ENCODE measurements at regions not wholly inside any gene's neighbourhood (a gene's known extent, or its start where the extent isn't known, plus 50 kb on each side); places are given as distances from the start of the nearest gene placed in this dataset.
A peak's percentile ranks its signal among the peaks of the same experiment; 100 is the strongest.

- Mint-ChIP-seq H3K27me3 (ENCODE audit: low read depth, unreplicated experiment) (no peaks in the 10 kb centered on the region), H3K9me3 (ENCODE audit: unreplicated experiment) (no peaks in the 10 kb centered on the region), H3K27ac (ENCODE audit: unreplicated experiment) (peak overlapping the region; percentile 86), H3K4me1 (ENCODE audit: low read depth, unreplicated experiment) (peaks cover 11% of the 10 kb centered on the region), H3K4me3 (ENCODE audit: unreplicated experiment) (peak overlapping the region; percentile 74), H3K36me3 (ENCODE audit: low read depth, unreplicated experiment) (no peaks in the 10 kb centered on the region)
- TF ChIP-seq CTCF (IDR thresholded peaks at IDR 0.05; ENCODE audit: insufficient read depth, low read depth, low read length) (no peak), EZH2 (IDR thresholded peaks at IDR 0.05; ENCODE audit: insufficient read depth, low read length) (no peak)
- Histone ChIP-seq H2AFZ (ENCODE audit: low read depth, low read length) (peak overlapping the region; percentile 51), H3K79me2 (ENCODE audit: insufficient read depth, low read length) (no peaks in the 10 kb centered on the region), H3K4me1 (ENCODE audit: insufficient read depth, low read length) (peaks cover 9% of the 10 kb centered on the region), H3K4me3 (ENCODE audit: insufficient read depth, low read depth, low read length) (no peak overlapping the region), H3K36me3 (ENCODE audit: insufficient read depth, low read length) (no peaks in the 10 kb centered on the region), H3K9me3 (ENCODE audit: insufficient read depth, low read depth, low read length) (no peaks in the 10 kb centered on the region), H3K27ac (ENCODE audit: low read depth, low read length) (no peak overlapping the region), H4K20me1 (ENCODE audit: insufficient read depth, low read length) (no peaks in the 10 kb centered on the region), H3K9ac (ENCODE audit: low read length) (no peak overlapping the region), H3K4me2 (ENCODE audit: low read length) (peak overlapping the region; percentile 54), H3K27me3 (ENCODE audit: insufficient read depth, low read length) (no peaks in the 10 kb centered on the region)
- no peak for FAIRE-seq
- peak; percentile 87 for DNase-seq (ENCODE audit: low read depth)
Observed at GRCh38 chr10:28984431-28984830, 304.4 kb upstream of the LYZL1 start.

GRCh38 chr10:28985137-28985885 lies 303.6 kb upstream of the LYZL1 start:
- Mint-ChIP-seq H3K4me1 (ENCODE audit: low read depth, unreplicated experiment) (peaks cover 14% of the 10 kb centered on the region), H3K27ac (ENCODE audit: unreplicated experiment) (peak overlapping the region; percentile 86), H3K27me3 (ENCODE audit: low read depth, unreplicated experiment) (no peaks in the 10 kb centered on the region), H3K9me3 (ENCODE audit: unreplicated experiment) (no peaks in the 10 kb centered on the region), H3K36me3 (ENCODE audit: low read depth, unreplicated experiment) (no peaks in the 10 kb centered on the region), H3K4me3 (ENCODE audit: unreplicated experiment) (no peak overlapping the region)
- FAIRE-seq (no peak), DNase-seq (ENCODE audit: low read depth) (no peak)
- H3K27me3 ChIP-seq (ENCODE audit: insufficient read depth, low read length): no peaks in the 10 kb centered on the region
- no peaks in the 10 kb centered on the region for H3K79me2 ChIP-seq (ENCODE audit: insufficient read depth, low read length)
- H3K9ac ChIP-seq (ENCODE audit: low read length): no peak overlapping the region
- H3K9me3 ChIP-seq (ENCODE audit: insufficient read depth, low read depth, low read length): no peaks in the 10 kb centered on the region
- H3K4me3 ChIP-seq (ENCODE audit: insufficient read depth, low read depth, low read length): no peak overlapping the region
- no peak overlapping the region for H2AFZ ChIP-seq (ENCODE audit: low read depth, low read length)
- H3K36me3 ChIP-seq (ENCODE audit: insufficient read depth, low read length): no peaks in the 10 kb centered on the region
- H3K4me1 ChIP-seq (ENCODE audit: insufficient read depth, low read length): peaks cover 9% of the 10 kb centered on the region
- TF ChIP-seq EZH2 (IDR thresholded peaks at IDR 0.05; ENCODE audit: insufficient read depth, low read length) (no peak), CTCF (IDR thresholded peaks at IDR 0.05; ENCODE audit: insufficient read depth, low read depth, low read length) (no peak)
- no peak overlapping the region for H3K27ac ChIP-seq (ENCODE audit: low read depth, low read length)
- no peak overlapping the region for H3K4me2 ChIP-seq (ENCODE audit: low read length)
- H4K20me1 ChIP-seq (ENCODE audit: insufficient read depth, low read length): no peaks in the 10 kb centered on the region

- H3K4me2 ChIP-seq (ENCODE audit: low read length): no peak overlapping the region
- TF ChIP-seq CTCF (IDR thresholded peaks at IDR 0.05; ENCODE audit: insufficient read depth, low read depth, low read length): no peak
- no peaks in the 10 kb centered on the region for H3K27me3 Mint-ChIP-seq (ENCODE audit: low read depth, unreplicated experiment)
- no peaks in the 10 kb centered on the region for H3K9me3 ChIP-seq (ENCODE audit: insufficient read depth, low read depth, low read length)
- no peaks in the 10 kb centered on the region for H3K36me3 Mint-ChIP-seq (ENCODE audit: low read depth, unreplicated experiment)
- no peak overlapping the region for H3K4me3 Mint-ChIP-seq (ENCODE audit: unreplicated experiment)
- peaks cover 19% of the 10 kb centered on the region for H3K4me1 Mint-ChIP-seq (ENCODE audit: low read depth, unreplicated experiment)
- FAIRE-seq (no peak), DNase-seq (ENCODE audit: low read depth) (peak; percentile 78)
- peak overlapping the region; percentile 47 for H3K27ac Mint-ChIP-seq (ENCODE audit: unreplicated experiment)
- no peak overlapping the region for H2AFZ ChIP-seq (ENCODE audit: low read depth, low read length)
- no peaks in the 10 kb centered on the region for H4K20me1 ChIP-seq (ENCODE audit: insufficient read depth, low read length)
- no peaks in the 10 kb centered on the region for H3K79me2 ChIP-seq (ENCODE audit: insufficient read depth, low read length)
- no peaks in the 10 kb centered on the region for H3K27me3 ChIP-seq (ENCODE audit: insufficient read depth, low read length)
- H3K9me3 Mint-ChIP-seq (ENCODE audit: unreplicated experiment): no peaks in the 10 kb centered on the region
- H3K27ac ChIP-seq (ENCODE audit: low read depth, low read length): no peak overlapping the region
- H3K4me1 ChIP-seq (ENCODE audit: insufficient read depth, low read length): peaks cover 14% of the 10 kb centered on the region
- H3K36me3 ChIP-seq (ENCODE audit: insufficient read depth, low read length): no peaks in the 10 kb centered on the region
- no peak overlapping the region for H3K4me3 ChIP-seq (ENCODE audit: insufficient read depth, low read depth, low read length)
- H3K9ac ChIP-seq (ENCODE audit: low read length): no peak overlapping the region
Observed at GRCh38 chr10:28986117-28986792, 302.6 kb upstream of the LYZL1 start.
